ENCODE measurements at regions not wholly inside any gene's neighbourhood (a gene's known extent, or its start where the extent isn't known, plus 50 kb on each side); places are given as distances from the start of the nearest gene placed in this dataset.
A peak's percentile ranks its signal among the peaks of the same experiment; 100 is the strongest.

DNA sequence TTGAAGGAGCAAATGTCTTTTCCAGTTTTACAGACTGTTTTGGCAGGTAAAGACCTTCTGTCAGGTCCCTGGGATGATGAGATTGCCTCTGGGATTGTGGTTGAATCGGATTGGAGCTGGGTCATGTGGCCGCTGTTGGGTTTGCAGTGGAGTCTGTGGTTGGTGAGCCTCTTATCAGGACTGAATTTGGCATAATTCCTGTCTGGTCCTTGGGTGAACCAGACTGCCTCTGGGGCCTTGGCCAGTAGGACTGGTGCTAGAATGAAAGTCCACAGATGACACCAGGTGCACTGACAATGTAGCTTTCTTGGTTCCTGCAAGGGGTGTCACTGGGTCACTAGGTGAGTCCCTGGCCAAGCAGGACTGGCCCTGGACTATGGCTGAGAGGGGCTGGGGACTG lies 155.3 kb downstream of the TPH2 start:
- FAIRE-seq, result no peak
- H3K9me3 ChIP-seq, result no peaks in the 10 kb centered on the region
- intact Hi-C loops (cut with DNase I), result no loop called here
- TF ChIP-seq, protein P1, sequence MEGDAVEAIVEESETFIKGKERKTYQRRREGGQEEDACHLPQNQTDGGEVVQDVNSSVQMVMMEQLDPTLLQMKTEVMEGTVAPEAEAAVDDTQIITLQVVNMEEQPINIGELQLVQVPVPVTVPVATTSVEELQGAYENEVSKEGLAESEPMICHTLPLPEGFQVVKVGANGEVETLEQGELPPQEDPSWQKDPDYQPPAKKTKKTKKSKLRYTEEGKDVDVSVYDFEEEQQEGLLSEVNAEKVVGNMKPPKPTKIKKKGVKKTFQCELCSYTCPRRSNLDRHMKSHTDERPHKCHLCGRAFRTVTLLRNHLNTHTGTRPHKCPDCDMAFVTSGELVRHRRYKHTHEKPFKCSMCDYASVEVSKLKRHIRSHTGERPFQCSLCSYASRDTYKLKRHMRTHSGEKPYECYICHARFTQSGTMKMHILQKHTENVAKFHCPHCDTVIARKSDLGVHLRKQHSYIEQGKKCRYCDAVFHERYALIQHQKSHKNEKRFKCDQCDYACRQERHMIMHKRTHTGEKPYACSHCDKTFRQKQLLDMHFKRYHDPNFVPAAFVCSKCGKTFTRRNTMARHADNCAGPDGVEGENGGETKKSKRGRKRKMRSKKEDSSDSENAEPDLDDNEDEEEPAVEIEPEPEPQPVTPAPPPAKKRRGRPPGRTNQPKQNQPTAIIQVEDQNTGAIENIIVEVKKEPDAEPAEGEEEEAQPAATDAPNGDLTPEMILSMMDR (IDR thresholded peaks at IDR 0.05), result no peak
- H3K4me3 ChIP-seq, result no peak overlapping the region
- H3K27me3 ChIP-seq, result no peaks in the 10 kb centered on the region
- ATAC-seq, result peak; percentile 29 to 78 (median 60)
- WGBS, 2 donors, result 47 to 57% methylated on average over 2 of the region's 2 CpGs
- no peaks in the 10 kb centered on the region for H3K36me3 ChIP-seq
- H3K27ac ChIP-seq, result peak overlapping the region; percentile 35 to 68 (median 48)
- peak in 5 of 6 donors; percentile 10 to 46 (median 30) for DNase-seq
- peaks cover 6 to 9% (median 7%) of the 10 kb centered on the region in 3 donors for H3K4me1 ChIP-seq

DNA sequence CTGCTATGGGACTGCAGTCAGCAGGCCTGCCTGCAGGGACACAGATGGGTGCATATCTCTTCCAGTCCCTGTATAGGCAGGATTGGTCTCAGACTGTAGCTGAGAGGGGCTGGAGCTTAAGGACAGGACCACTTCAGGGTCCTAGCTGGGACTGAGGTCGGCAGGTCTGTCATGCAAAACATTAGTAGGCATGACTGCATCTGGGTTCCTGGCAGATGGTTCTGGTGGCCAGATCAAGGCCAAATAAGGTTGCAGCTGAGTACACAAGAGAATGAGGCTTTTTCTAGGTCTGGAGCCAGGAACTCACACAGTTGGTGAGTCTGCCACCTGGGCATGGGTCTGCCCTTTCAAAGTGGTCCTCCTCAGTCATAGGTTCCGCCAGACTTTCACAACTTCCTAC lies 155.8 kb downstream of the TPH2 start:
- H3K4me1 ChIP-seq, result peaks cover 6 to 9% (median 7%) of the 10 kb centered on the region in 3 donors
- no peaks in the 10 kb centered on the region for H3K9me3 ChIP-seq
- TF ChIP-seq, protein P1 (IDR thresholded peaks at IDR 0.05), result no peak
- no peaks in the 10 kb centered on the region for H3K36me3 ChIP-seq
- no peaks in the 10 kb centered on the region for H3K27me3 ChIP-seq
- no peak overlapping the region for H3K4me3 ChIP-seq
- intact Hi-C loops (cut with DNase I), result no loop called here
- peak; percentile 49 to 76 (median 60) for DNase-seq
- ATAC-seq, result peak; percentile 90 to 95 (median 94)
- peak overlapping the region; percentile 35 to 68 (median 48) for H3K27ac ChIP-seq
- WGBS, 2 donors, result 42 to 50% methylated on average over 2 of the region's 2 CpGs
- FAIRE-seq, result no peak

DNA sequence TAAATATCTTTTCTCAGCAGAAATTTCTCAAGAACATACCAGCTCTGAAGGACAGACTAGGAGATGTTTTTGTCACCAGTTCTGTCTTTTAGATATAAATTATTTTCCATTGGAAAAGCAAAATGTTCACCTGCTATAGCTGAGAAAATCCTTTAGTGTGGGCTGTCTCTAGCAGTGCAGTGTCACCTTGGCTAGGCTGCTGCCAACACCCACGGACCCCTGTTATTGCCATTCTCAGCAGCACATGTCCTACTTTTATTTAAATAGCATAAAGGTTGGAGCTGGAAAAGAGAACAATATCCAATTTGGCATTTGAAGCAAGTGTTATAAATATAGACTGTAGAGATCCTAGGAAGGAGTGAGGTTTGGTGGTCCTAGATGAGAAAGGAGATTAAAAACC lies 156.4 kb downstream of the TPH2 start:
- no peaks in the 10 kb centered on the region for H3K9me3 ChIP-seq
- peaks cover 6 to 9% (median 7%) of the 10 kb centered on the region in 3 donors for H3K4me1 ChIP-seq
- FAIRE-seq (no peak), ATAC-seq (peak in 2 of 4 donors; percentile 11 to 22), DNase-seq (no peak)
- TF ChIP-seq, protein P1 (IDR thresholded peaks at IDR 0.05), result no peak
- WGBS, 2 donors, result 27 to 48% methylated on average over 1 of the region's 1 CpG
- H3K36me3 ChIP-seq, result no peaks in the 10 kb centered on the region
- intact Hi-C loops (cut with DNase I), result no loop called here
- H3K27ac ChIP-seq, result peak overlapping the region in 1 of 4 donors; percentile 28
- no peak overlapping the region for H3K4me3 ChIP-seq
- H3K27me3 ChIP-seq, result no peaks in the 10 kb centered on the region

DNA sequence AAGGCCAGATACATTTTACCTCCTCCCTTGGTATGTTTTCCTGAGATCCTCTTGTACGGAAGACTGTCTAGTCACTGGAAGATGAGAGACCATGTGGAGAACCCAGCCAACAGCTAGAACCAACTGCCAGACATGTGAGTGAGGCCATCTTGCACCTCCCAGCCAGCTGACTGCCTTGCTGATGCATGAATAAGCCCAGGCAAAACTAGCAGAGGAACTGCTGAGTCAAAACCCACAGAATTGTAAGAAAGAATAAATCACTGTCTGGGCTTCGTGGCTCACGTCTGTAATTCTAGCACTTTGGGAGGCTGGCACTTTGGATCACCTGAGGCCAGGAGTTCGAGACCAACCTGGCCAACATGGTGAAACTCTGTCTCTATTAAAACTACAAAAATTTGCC lies 160.0 kb downstream of the TPH2 start:
- H3K36me3 ChIP-seq, result no peaks in the 10 kb centered on the region
- no peak overlapping the region for H3K27ac ChIP-seq
- ATAC-seq (no peak), FAIRE-seq (no peak), DNase-seq (no peak)
- H3K4me3 ChIP-seq, result no peak overlapping the region
- WGBS, 2 donors, result 84 to 97% methylated on average over 4 of the region's 4 CpGs
- no peaks in the 10 kb centered on the region for H3K27me3 ChIP-seq
- H3K4me1 ChIP-seq, result peaks cover 6 to 9% (median 7%) of the 10 kb centered on the region in 3 donors
- TF ChIP-seq, protein P1 (IDR thresholded peaks at IDR 0.05), result no peak
- no peaks in the 10 kb centered on the region for H3K9me3 ChIP-seq
- intact Hi-C loops (cut with DNase I), result no loop called here

DNA sequence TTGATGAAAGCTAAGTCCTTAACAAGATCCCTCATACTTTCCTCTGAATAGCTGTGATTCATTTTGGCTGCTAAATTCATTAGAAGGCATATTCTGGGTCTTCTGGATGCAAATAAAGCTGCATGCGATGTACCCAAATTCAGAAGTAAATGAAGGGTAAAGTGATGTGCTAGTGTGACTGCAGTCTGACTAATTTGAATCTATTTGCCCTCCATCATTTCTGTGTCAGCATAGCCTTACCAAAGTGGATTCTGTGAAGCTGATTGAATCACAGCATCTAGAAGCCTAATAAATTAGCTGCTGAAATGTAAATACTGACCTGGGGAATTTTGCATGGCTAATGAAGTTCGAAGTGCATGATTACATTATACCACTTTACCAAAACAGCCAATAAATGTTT lies 162.2 kb downstream of the TPH2 start:
- Histone ChIP-seq H3K9me3 (no peaks in the 10 kb centered on the region), H3K4me3 (no peak overlapping the region), H3K27ac (no peak overlapping the region), H3K27me3 (no peaks in the 10 kb centered on the region), H3K4me1 (no peaks in the 10 kb centered on the region), H3K36me3 (no peaks in the 10 kb centered on the region)
- DNase-seq, result no peak
- FAIRE-seq, result no peak
- WGBS, 2 donors, result 77 to 86% methylated on average over 2 of the region's 2 CpGs
- TF ChIP-seq, protein P1 (IDR thresholded peaks at IDR 0.05), result no peak
- no peak for ATAC-seq
- intact Hi-C loops (cut with DNase I), result no loop called here

All from pancreas (tissue), 10 donors.